ENCODE measurements at regions not wholly inside any gene's neighbourhood (a gene's known extent, or its start where the extent isn't known, plus 50 kb on each side); places are given as distances from the start of the nearest gene placed in this dataset.

DNA sequence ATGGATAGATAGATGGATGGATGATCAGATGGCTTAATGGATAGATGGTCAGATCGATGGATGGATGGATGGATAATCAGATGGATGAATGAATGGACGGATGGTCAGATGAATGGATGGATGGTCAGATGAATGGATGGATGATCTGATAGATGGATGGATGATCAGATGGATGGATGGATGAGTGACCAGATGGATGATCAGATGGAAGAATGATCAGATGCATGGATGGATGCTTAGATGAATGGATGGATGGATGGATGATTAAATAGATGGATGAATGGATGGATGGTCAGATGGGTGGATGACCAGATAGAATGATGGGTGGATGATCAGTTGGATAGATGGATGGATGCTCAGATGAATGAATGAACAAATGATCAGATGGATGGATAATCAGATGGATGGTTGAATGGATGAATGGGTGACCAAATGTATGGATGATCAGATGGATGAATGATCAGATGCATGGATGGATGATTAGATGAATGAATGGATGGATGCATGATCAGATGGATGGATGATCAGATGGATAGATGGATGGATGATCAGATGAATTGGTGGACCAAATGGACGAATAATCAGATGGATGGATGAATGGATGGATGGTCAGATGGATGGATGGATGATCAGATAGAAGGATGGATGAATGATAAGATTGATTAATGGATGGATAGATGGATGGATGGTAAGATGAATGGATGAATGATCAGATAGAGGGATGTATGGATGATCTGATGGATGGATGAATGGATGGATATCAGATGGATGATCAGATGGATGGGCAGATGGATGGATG, 205.1 kb downstream of the TEX29 start:
- Histone ChIP-seq H3K27me3 (ENCODE audit: insufficient read depth, low read length) (peaks cover 8% of the 10 kb centered on the region; the same call in 1 of the 2 replicates), H3K36me3 (ENCODE audit: insufficient read depth, low read length) (no peaks in the 10 kb centered on the region), H3K4me1 (ENCODE audit: insufficient read depth, low read length) (peaks cover 9% of the 10 kb centered on the region), H3K9ac (ENCODE audit: low read depth, low read length) (no peak overlapping the region), H3K9me3 (ENCODE audit: insufficient read depth, low read depth, low read length) (no peaks in the 10 kb centered on the region), H3K27ac (ENCODE audit: low read depth, low read length) (no peak overlapping the region), H3K4me3 (ENCODE audit: low read length) (no peak overlapping the region)
- 70% methylated on average over 3 of the region's 3 CpGs for WGBS

- peaks cover 22% of the 10 kb centered on the region for H3K27me3 ChIP-seq (ENCODE audit: insufficient read depth, low read length)
- H3K36me3 ChIP-seq (ENCODE audit: insufficient read depth, low read length) = no peaks in the 10 kb centered on the region
- H3K4me3 ChIP-seq (ENCODE audit: low read length) = no peak overlapping the region
- WGBS = 89% methylated on average over 7 of the region's 7 CpGs
- H3K27ac ChIP-seq (ENCODE audit: low read depth, low read length) = no peak overlapping the region
- H3K9me3 ChIP-seq (ENCODE audit: insufficient read depth, low read depth, low read length) = no peaks in the 10 kb centered on the region
- H3K4me1 ChIP-seq (ENCODE audit: insufficient read depth, low read length) = peaks cover 23% of the 10 kb centered on the region
- no peak overlapping the region for H3K9ac ChIP-seq (ENCODE audit: low read depth, low read length)
These were observed 206.5 kb downstream of the TEX29 start for GRCh38 chr13:111526922-111527321.

GRCh38 chr13:111527614-111528229, 207.3 kb downstream of the TEX29 start:
- Histone ChIP-seq H3K9ac (ENCODE audit: low read depth, low read length) (no peak overlapping the region), H3K27me3 (ENCODE audit: insufficient read depth, low read length) (peaks cover 30% of the 10 kb centered on the region), H3K9me3 (ENCODE audit: insufficient read depth, low read depth, low read length) (no peaks in the 10 kb centered on the region), H3K27ac (ENCODE audit: low read depth, low read length) (no peak overlapping the region), H3K4me1 (ENCODE audit: insufficient read depth, low read length) (peaks cover 31% of the 10 kb centered on the region), H3K36me3 (ENCODE audit: insufficient read depth, low read length) (no peaks in the 10 kb centered on the region), H3K4me3 (ENCODE audit: low read length) (no peak overlapping the region)
- 74% methylated on average over 13 of the region's 14 CpGs for WGBS

- H3K27me3 ChIP-seq (ENCODE audit: insufficient read depth, low read length) = peaks cover 38% of the 10 kb centered on the region
- WGBS = 97% methylated on average over 3 of the region's 3 CpGs
These were observed 208.1 kb downstream of the TEX29 start for GRCh38 chr13:111528513-111528912.

DNA sequence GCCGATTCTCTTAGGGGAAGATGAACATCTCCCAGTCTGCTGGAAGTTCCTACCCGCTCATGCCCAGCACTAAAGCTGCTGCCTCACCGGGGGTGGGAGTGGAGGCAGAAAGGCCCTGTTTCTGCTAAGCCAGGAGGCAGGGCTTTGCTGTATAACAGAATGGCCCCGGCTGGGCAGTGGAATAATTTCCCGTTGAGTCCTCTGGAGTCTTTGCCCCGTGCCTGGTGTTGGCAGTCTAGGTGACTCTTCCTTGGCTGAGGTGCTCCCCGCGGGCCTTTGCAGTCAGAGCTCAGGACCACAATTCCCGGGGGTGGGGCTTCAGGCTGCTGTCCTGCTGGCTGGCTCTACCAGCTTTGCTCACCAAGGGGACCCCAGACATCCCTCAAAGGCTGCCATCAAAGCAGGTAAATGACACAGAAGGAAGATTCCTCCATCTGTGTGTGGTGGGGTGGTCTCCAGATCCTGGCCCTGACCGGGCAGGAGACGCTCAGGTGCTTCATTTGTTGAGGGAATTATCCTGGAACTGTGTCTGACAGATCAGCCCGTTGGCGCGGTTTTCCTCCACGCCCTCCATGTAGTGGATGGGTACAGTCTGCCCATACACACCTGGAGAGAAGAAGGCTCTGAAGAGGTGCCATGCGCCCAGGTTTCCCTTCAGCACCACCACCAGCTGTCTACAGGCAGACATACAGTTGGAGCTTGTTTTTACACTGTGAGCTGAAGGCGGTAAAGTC, 209.9 kb downstream of the TEX29 start:
- Histone ChIP-seq H3K9ac (ENCODE audit: low read depth, low read length) (no peak overlapping the region), H3K4me3 (ENCODE audit: low read length) (no peak overlapping the region), H3K4me1 (ENCODE audit: insufficient read depth, low read length) (peaks cover 57% of the 10 kb centered on the region), H3K27me3 (ENCODE audit: insufficient read depth, low read length) (peaks cover 56% of the 10 kb centered on the region), H3K9me3 (ENCODE audit: insufficient read depth, low read depth, low read length) (no peaks in the 10 kb centered on the region), H3K27ac (ENCODE audit: low read depth, low read length) (no peak overlapping the region), H3K36me3 (ENCODE audit: insufficient read depth, low read length) (no peaks in the 10 kb centered on the region)
- 88% methylated on average over 17 of the region's 17 CpGs for WGBS

More at GRCh38 chr13:111528513-111528912, 208.1 kb downstream of the TEX29 start:
- H3K4me3 ChIP-seq (ENCODE audit: low read length) = no peak overlapping the region
- H3K4me1 ChIP-seq (ENCODE audit: insufficient read depth, low read length) = peaks cover 39% of the 10 kb centered on the region
- no peak overlapping the region for H3K9ac ChIP-seq (ENCODE audit: low read depth, low read length)
- no peaks in the 10 kb centered on the region for H3K9me3 ChIP-seq (ENCODE audit: insufficient read depth, low read depth, low read length)
- no peak overlapping the region for H3K27ac ChIP-seq (ENCODE audit: low read depth, low read length)
- H3K36me3 ChIP-seq (ENCODE audit: insufficient read depth, low read length) = no peaks in the 10 kb centered on the region

DNA sequence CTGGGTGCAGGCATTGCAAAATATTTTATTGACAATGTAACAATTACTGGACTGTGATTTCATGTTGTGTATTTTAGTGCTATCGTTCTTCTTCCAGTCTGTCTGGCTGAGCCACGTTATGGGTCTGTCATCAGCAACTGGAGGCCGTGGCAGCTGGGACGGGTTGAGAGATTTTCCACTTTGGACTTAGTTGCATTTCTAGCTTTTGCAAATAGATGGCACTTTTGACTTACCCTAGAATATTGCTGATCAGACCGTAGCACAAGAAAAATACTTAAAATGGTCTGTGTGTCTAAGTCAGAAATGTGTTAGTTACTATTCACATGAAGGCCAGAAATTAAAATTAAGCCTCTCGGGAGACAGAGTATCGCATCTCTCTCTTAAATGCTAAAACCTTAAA, 211.1 kb downstream of the TEX29 start:
- Histone ChIP-seq H3K27ac (ENCODE audit: low read depth, low read length) (no peak overlapping the region), H3K36me3 (ENCODE audit: insufficient read depth, low read length) (no peaks in the 10 kb centered on the region), H3K27me3 (ENCODE audit: insufficient read depth, low read length) (peaks cover 68% of the 10 kb centered on the region), H3K4me1 (ENCODE audit: insufficient read depth, low read length) (peaks cover 69% of the 10 kb centered on the region), H3K9me3 (ENCODE audit: insufficient read depth, low read depth, low read length) (no peaks in the 10 kb centered on the region), H3K4me3 (ENCODE audit: low read length) (no peak overlapping the region), H3K9ac (ENCODE audit: low read depth, low read length) (no peak overlapping the region)
- WGBS = 47% methylated on average over 5 of the region's 7 CpGs

GRCh38 chr13:111532111-111532510, 211.7 kb downstream of the TEX29 start:
- WGBS = 5% methylated on average over 5 of the region's 9 CpGs
- Histone ChIP-seq H3K9ac (ENCODE audit: low read depth, low read length) (no peak overlapping the region), H3K27ac (ENCODE audit: low read depth, low read length) (no peak overlapping the region), H3K9me3 (ENCODE audit: insufficient read depth, low read depth, low read length) (no peaks in the 10 kb centered on the region), H3K27me3 (ENCODE audit: insufficient read depth, low read length) (peaks cover 74% of the 10 kb centered on the region), H3K4me3 (ENCODE audit: low read length) (no peak overlapping the region; the same call in 1 of the 2 replicates), H3K4me1 (ENCODE audit: insufficient read depth, low read length) (peaks cover 69% of the 10 kb centered on the region), H3K36me3 (ENCODE audit: insufficient read depth, low read length) (no peaks in the 10 kb centered on the region)

DNA sequence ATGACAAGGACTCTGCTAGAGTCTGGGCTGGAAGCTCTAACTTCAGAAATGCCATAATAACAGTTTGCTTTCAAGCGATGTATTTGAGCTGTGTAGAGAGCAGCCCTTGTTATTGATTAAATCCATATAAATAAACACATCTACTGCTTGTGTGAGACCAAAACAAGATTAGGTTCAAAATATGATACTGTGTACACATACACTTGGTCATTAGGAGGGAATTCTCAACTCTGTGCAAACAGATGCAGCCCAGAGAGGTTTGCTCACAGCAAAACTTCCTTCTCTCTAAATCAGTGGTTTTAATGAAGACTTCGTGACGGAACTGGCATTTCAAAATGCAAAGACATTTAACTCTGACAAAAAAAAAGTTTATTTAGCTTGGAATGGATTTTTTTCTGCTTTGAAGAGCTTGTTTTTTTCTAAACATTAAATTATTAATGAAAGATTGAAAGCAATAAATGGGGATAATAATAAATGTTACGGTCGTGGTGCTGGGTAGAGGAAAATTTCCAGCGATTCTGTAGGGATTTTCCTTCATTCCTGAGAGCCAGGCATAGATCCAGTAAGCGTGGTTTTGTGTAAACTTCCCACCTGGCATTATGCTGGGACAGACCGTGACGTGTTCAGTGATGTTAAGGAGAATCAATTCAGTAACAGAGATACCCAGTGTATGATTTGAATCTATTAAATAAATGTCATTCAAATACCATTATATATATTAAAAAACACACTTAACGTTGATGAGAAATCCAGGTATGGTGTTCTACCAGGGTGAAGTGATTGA, 213.7 kb downstream of the TEX29 start:
- H3K4me3 ChIP-seq (ENCODE audit: low read length) = peak overlapping the region; percentile 50
- 69% methylated on average over 6 of the region's 10 CpGs for WGBS
- no peaks in the 10 kb centered on the region for H3K9me3 ChIP-seq (ENCODE audit: insufficient read depth, low read depth, low read length)
- H3K27ac ChIP-seq (ENCODE audit: low read depth, low read length) = no peak overlapping the region
- H3K27me3 ChIP-seq (ENCODE audit: insufficient read depth, low read length) = peaks cover 88% of the 10 kb centered on the region
- peaks cover 69% of the 10 kb centered on the region for H3K4me1 ChIP-seq (ENCODE audit: insufficient read depth, low read length)
- H3K9ac ChIP-seq (ENCODE audit: low read depth, low read length) = no peak overlapping the region
- no peaks in the 10 kb centered on the region for H3K36me3 ChIP-seq (ENCODE audit: insufficient read depth, low read length)

- WGBS = 9% methylated on average over 24 of the region's 24 CpGs
- peak overlapping the region; percentile 50 for H3K4me3 ChIP-seq (ENCODE audit: low read length)
These were observed 214.5 kb downstream of the TEX29 start for GRCh38 chr13:111534751-111535522.

DNA sequence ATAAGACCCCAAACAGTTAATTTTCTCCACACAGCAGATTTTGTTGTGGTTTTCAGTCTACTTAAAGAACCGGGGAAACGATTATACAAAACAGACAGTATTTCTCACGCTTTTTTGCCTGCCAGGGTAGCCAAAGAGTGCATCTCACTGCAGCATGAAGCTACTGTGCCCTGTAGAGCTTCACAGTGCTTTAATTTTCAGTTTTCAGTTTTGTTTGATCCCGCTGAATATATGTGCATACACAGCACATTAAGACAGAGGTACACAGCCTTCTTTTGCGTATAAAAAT, 215.0 kb downstream of the TEX29 start:
- H3K9me3 ChIP-seq (ENCODE audit: insufficient read depth, low read depth, low read length) = no peaks in the 10 kb centered on the region
- H3K9ac ChIP-seq (ENCODE audit: low read depth, low read length) = no peak overlapping the region
- peak overlapping the region; percentile 50 for H3K4me3 ChIP-seq (ENCODE audit: low read length)
- H3K27me3 ChIP-seq (ENCODE audit: insufficient read depth, low read length) = peaks cover 80% of the 10 kb centered on the region
- H3K27ac ChIP-seq (ENCODE audit: low read depth, low read length) = no peak overlapping the region
- H3K36me3 ChIP-seq (ENCODE audit: insufficient read depth, low read length) = no peaks in the 10 kb centered on the region
- 66% methylated on average over 4 of the region's 5 CpGs for WGBS
- peaks cover 60% of the 10 kb centered on the region for H3K4me1 ChIP-seq (ENCODE audit: insufficient read depth, low read length)

More at GRCh38 chr13:111534751-111535522, 214.5 kb downstream of the TEX29 start:
- H3K27me3 ChIP-seq (ENCODE audit: insufficient read depth, low read length) = peaks cover 84% of the 10 kb centered on the region
- no peak overlapping the region for H3K27ac ChIP-seq (ENCODE audit: low read depth, low read length)
- 0 out of 2 replicates have a peak overlapping the region, but pooled peaks have one; percentile 21 for H3K9ac ChIP-seq (ENCODE audit: low read depth, low read length)
- H3K36me3 ChIP-seq (ENCODE audit: insufficient read depth, low read length) = no peaks in the 10 kb centered on the region
- peaks cover 65% of the 10 kb centered on the region for H3K4me1 ChIP-seq (ENCODE audit: insufficient read depth, low read length)
- H3K9me3 ChIP-seq (ENCODE audit: insufficient read depth, low read depth, low read length) = no peaks in the 10 kb centered on the region
